DOHH2 (cell line): ENCODE measurements at regions not wholly inside any gene's neighbourhood (a gene's known extent, or its start where the extent isn't known, plus 50 kb on each side); places are given as distances from the start of the nearest gene placed in this dataset.

Experiments
- CTCF ChIP-seq: fragments of 200-600 bp; sonication (generic); IDR thresholded peaks from one replicate; pipeline ENCODE4 v1.5.1; 2014; ENCODE audit warnings: antibody characterized with exemption, mild to moderate bottlenecking, low read depth, low read length; ENCODE audit not compliant: poor library complexity, severe bottlenecking
- EZH2phosphoT487 ChIP-seq: fragments of 200-600 bp; sonication (generic); IDR thresholded peaks from 2 replicates; pipeline ENCODE4 v1.6.1; 2017; ENCODE audit warnings: borderline replicate concordance, mild to moderate bottlenecking, antibody characterized with exemption, low read length, moderate library complexity, mixed read lengths

- TF ChIP-seq CTCF (no peak), EZH2phosphoT487 (no peak)
These were observed 153.1 kb upstream of the AGA start for GRCh38 chr4:177595386-177595785.
